GM04504 (cell line): ENCODE measurements at regions not wholly inside any gene's neighbourhood (a gene's known extent, or its start where the extent isn't known, plus 50 kb on each side); places are given as distances from the start of the nearest gene placed in this dataset.
"Not testable (repeated sequence)": the region's sequence is repeated elsewhere in the genome, so short reads cannot be mapped to it uniquely, and the experiment has no call there.

Experiments
- DNase-seq: peaks from one replicate; pipeline ENCODE4 v3.0.0-alpha.2; 2012; ENCODE audit warnings: low read depth

GRCh38 chr6:135605278-135605790, 107.8 kb upstream of the AHI1 start:
- no peak for DNase-seq

- no peak for DNase-seq
Observed at GRCh38 chr6:135606392-135606791, 108.9 kb upstream of the AHI1 start.

- no peak for DNase-seq
Observed at GRCh38 chr6:135608031-135608430, 110.5 kb upstream of the AHI1 start.

- DNase-seq = not testable (repeated sequence)
Observed at GRCh38 chr6:135610192-135610591, 112.7 kb upstream of the AHI1 start.

- DNase-seq = no peak
Observed at GRCh38 chr6:135616655-135617054, 119.1 kb upstream of the AHI1 start.

- no peak for DNase-seq
Observed at GRCh38 chr6:135617222-135617621, 119.7 kb upstream of the AHI1 start.

- no peak for DNase-seq
Observed at GRCh38 chr6:135622081-135622480, 124.5 kb upstream of the AHI1 start.

- DNase-seq = no peak
Observed at GRCh38 chr6:135623979-135624378, 126.4 kb upstream of the AHI1 start.

GRCh38 chr6:135624402-135625295, 127.1 kb upstream of the AHI1 start:
- DNase-seq = no peak

- not testable (repeated sequence) for DNase-seq
Observed at GRCh38 chr6:135626001-135626400, 128.5 kb upstream of the AHI1 start.

- DNase-seq = no peak
Observed at GRCh38 chr6:135627092-135627715, 129.7 kb upstream of the AHI1 start.

GRCh38 chr6:135630789-135631376, 133.3 kb upstream of the AHI1 start:
- DNase-seq = no peak

- no peak for DNase-seq
Observed at GRCh38 chr6:135631821-135632220, 134.3 kb upstream of the AHI1 start.

GRCh38 chr6:135633573-135633972, 136.0 kb upstream of the AHI1 start:
- DNase-seq = no peak

- DNase-seq = no peak
Observed at GRCh38 chr6:135637701-135638100, 140.2 kb upstream of the AHI1 start.

- DNase-seq = no peak
Observed at GRCh38 chr6:135638108-135638507, 140.6 kb upstream of the AHI1 start.

GRCh38 chr6:135640048-135640447, 142.5 kb upstream of the AHI1 start:
- DNase-seq = no peak

GRCh38 chr6:135640449-135641111, 143.0 kb upstream of the AHI1 start:
- DNase-seq = no peak

- no peak for DNase-seq
Observed at GRCh38 chr6:135642912-135643311, 145.4 kb upstream of the AHI1 start.

- no peak for DNase-seq
Observed at GRCh38 chr6:135644394-135644793, 146.9 kb upstream of the AHI1 start.

- no peak for DNase-seq
Observed at GRCh38 chr6:135647521-135647920, 150.0 kb upstream of the AHI1 start.
